Dendritic cell treated with granulocyte-macrophage colony-stimulating factor and Interleukin-4, amounts not matched to agents 40 ng/mL and 50 ng/mL, for 4 days (primary cell): ENCODE measurements at regions not wholly inside any gene's neighbourhood (a gene's known extent, or its start where the extent isn't known, plus 50 kb on each side); places are given as distances from the start of the nearest gene placed in this dataset.

ENCODE experiments used
- H3K27ac Mint-ChIP-seq: one replicate; pipeline ENCODE4 v1.8.0; 2022; ENCODE audit warnings: mild to moderate bottlenecking, mixed read lengths
- H3K27me3 Mint-ChIP-seq: one replicate; pipeline ENCODE4 v1.8.0; 2022; ENCODE audit warnings: mild to moderate bottlenecking, mixed read lengths
- H3K36me3 Mint-ChIP-seq: one replicate; pipeline ENCODE4 v1.8.0; 2022; ENCODE audit warnings: low read depth, mixed read lengths
- H3K4me1 Mint-ChIP-seq: one replicate; pipeline ENCODE4 v1.8.0; 2022; ENCODE audit warnings: low read depth, mixed read lengths
- H3K4me3 Mint-ChIP-seq: one replicate; pipeline ENCODE4 v1.8.0; 2022; ENCODE audit warnings: mild to moderate bottlenecking, moderate library complexity, mixed read lengths
- H3K9me3 Mint-ChIP-seq: one replicate; pipeline ENCODE4 v1.8.0; 2022; ENCODE audit warnings: mixed read lengths
- intact Hi-C: fragments of 100-400 bp; cut with micrococcal nuclease; formaldehyde crosslinking; loops from one replicate; pipeline ENCODE4 v1.15.0; 2022

DNA sequence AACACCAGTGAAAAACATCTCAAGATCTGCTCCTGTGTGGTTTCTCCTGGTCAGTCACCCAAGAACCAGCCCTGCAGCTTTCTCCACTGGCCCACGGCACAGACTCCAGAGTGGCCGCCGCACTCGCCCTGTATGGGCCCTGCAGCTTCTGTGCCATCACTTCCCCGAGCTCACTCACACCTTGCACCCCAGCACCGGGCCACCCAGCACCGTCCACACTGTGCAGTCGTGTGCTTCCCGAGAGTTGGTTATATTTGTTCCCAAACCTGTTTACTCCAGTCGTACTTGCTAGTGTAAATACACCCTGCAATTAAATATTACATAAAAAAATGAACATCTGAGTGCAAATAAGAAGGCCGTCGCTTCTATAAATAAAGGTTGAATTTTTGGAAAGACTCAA, 341.7 kb downstream of the CDH26 start:
- no peak overlapping the region for H3K27ac Mint-ChIP-seq
- no peaks in the 10 kb centered on the region for H3K27me3 Mint-ChIP-seq
- H3K4me3 Mint-ChIP-seq: no peak overlapping the region
- H3K4me1 Mint-ChIP-seq: no peaks in the 10 kb centered on the region
- no peaks in the 10 kb centered on the region for H3K36me3 Mint-ChIP-seq
- intact Hi-C loops: no loop called here
- no peaks in the 10 kb centered on the region for H3K9me3 Mint-ChIP-seq

DNA sequence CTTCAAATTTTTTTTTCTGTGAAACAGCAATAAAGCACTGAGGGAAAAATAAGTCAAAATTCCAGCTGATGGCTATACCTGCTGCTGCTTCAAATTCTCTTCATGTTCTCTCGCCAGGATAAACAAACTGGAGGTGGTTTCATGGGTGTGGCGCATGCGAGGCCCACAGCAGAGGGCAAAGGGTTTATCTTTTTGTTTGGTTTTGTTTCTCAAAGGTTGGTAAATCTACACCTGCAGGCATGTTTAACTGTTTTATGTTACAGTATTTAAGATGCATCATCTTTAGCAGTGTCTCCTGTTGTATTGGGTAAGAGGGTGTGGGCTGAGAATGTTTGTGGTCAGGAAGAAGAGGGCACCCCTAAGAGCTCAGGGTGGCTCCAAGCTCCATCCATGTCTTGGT, 342.2 kb downstream of the CDH26 start:
- no peaks in the 10 kb centered on the region for H3K4me1 Mint-ChIP-seq
- intact Hi-C loops: no loop called here
- no peak overlapping the region for H3K27ac Mint-ChIP-seq
- H3K27me3 Mint-ChIP-seq: no peaks in the 10 kb centered on the region
- H3K9me3 Mint-ChIP-seq: no peaks in the 10 kb centered on the region
- H3K36me3 Mint-ChIP-seq: no peaks in the 10 kb centered on the region
- H3K4me3 Mint-ChIP-seq: no peak overlapping the region

DNA sequence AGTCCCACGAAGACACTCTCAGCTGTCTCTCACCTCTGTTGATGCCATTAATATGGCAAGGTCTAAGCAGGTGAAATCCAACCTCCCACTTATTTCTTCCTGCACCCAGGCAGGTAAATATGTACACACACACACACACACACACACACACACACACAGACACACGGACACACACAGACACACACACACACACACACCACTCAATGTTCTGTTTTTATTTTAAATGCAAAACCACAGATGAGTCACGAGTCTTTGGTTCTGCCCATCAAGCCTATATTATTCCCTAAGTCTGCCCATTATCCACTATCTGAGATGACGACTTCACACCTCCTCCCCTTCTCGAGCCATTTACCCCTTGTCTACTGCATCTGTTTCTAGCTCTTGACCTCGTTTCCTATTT, 344.7 kb downstream of the CDH26 start:
- Mint-ChIP-seq H3K9me3 (no peaks in the 10 kb centered on the region), H3K4me1 (no peaks in the 10 kb centered on the region), H3K36me3 (no peaks in the 10 kb centered on the region), H3K27ac (no peak overlapping the region), H3K4me3 (no peak overlapping the region), H3K27me3 (no peaks in the 10 kb centered on the region)
- intact Hi-C loops: no loop called here

DNA sequence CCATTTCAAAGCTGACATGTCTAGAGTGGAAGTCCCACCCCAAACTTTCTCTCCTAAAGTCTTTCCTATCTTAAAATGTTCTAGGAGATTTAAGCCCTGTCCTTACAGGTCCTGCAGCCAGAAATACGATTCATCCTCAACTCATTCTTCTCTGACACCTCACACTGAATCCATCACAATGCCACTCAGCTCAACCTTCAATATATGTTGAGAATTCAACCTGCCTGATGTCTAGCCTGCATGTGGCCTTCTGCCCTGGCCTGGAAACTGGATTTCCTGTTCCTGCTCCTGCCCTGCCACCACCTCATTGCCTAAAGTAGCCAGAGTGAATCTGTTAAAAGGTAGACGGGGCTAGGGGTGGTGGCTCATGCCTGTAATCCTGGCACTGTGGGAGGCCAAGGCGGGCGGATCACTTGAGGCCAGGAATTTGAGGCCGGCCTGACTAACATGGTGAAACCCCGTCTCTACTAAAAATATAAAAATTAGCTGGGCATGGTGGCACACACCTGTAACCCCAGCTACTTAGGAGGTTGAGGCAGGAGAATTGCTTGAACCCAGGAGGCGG, 345.9 kb downstream of the CDH26 start:
- Mint-ChIP-seq H3K36me3 (no peaks in the 10 kb centered on the region), H3K27ac (no peak overlapping the region), H3K27me3 (no peaks in the 10 kb centered on the region), H3K4me1 (no peaks in the 10 kb centered on the region), H3K9me3 (no peaks in the 10 kb centered on the region), H3K4me3 (no peak overlapping the region)
- intact Hi-C loops: no loop called here

DNA sequence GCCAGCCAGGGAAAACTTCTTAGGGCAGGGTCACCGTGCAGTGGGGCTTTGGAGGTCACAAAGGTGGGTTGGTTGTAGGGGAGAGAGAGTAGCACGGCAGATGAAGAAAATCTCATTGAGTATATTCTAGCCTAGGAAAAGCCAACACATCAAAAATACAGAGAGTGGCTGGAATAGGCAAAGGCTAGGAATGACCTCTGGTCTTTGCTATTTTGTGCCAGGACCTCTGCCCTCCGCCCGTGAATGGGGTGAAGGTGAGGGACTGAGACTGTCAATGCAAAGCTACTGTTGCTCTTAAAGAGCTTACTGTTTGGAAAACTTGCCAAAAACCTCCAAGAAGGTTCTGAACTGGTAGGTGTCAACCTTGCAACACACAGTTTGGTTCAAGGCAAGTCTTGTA, 346.7 kb downstream of the CDH26 start:
- Mint-ChIP-seq H3K9me3 (no peaks in the 10 kb centered on the region), H3K4me3 (no peak overlapping the region), H3K27me3 (no peaks in the 10 kb centered on the region), H3K4me1 (no peaks in the 10 kb centered on the region), H3K27ac (no peak overlapping the region), H3K36me3 (no peaks in the 10 kb centered on the region)
- intact Hi-C loops: no loop called here

DNA sequence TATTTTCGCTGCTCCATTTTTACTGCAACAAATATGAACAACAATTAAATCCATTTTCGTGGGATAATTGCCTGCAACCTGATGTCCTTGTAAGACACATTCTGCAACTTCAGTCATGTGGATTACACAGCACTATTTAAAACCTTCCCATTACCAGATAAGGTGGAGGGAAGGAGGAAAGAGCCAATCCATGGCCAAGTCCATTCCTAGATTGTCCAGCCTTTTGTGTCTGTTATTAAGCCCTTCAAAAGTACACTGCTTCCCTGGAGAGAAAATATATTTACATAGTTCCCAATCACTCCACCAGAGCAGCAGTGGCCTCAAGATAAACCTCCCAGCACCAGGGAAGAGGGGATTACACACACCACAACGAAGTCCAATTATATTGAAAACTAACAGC, 347.9 kb downstream of the CDH26 start:
- no peaks in the 10 kb centered on the region for H3K36me3 Mint-ChIP-seq
- no peaks in the 10 kb centered on the region for H3K9me3 Mint-ChIP-seq
- no peaks in the 10 kb centered on the region for H3K27me3 Mint-ChIP-seq
- H3K27ac Mint-ChIP-seq: no peak overlapping the region
- H3K4me1 Mint-ChIP-seq: no peaks in the 10 kb centered on the region
- intact Hi-C loops: no loop called here
- H3K4me3 Mint-ChIP-seq: no peak overlapping the region

DNA sequence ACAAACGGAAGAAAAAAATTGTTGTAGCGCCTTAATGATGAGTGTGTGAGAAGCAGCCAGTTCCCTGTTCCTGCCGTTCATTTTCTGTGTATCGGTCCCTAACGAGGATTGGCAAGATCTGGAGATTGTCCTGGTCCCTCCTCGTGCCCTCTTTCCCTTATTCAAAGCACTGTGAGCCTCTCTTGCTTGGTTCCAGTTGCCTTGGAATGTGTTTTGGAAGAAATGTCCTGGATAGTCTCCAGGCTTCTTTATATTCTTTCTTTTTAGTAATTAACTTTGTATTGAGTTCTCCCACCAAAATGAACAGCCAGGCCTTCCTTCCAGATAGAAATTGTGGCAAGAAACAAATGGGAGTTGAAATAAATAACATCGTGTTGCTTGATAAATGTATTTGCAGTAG, 348.3 kb downstream of the CDH26 start:
- H3K27ac Mint-ChIP-seq: no peak overlapping the region
- H3K4me3 Mint-ChIP-seq: no peak overlapping the region
- no peaks in the 10 kb centered on the region for H3K4me1 Mint-ChIP-seq
- no peaks in the 10 kb centered on the region for H3K27me3 Mint-ChIP-seq
- no peaks in the 10 kb centered on the region for H3K36me3 Mint-ChIP-seq
- H3K9me3 Mint-ChIP-seq: no peaks in the 10 kb centered on the region
- intact Hi-C loops: no loop called here

DNA sequence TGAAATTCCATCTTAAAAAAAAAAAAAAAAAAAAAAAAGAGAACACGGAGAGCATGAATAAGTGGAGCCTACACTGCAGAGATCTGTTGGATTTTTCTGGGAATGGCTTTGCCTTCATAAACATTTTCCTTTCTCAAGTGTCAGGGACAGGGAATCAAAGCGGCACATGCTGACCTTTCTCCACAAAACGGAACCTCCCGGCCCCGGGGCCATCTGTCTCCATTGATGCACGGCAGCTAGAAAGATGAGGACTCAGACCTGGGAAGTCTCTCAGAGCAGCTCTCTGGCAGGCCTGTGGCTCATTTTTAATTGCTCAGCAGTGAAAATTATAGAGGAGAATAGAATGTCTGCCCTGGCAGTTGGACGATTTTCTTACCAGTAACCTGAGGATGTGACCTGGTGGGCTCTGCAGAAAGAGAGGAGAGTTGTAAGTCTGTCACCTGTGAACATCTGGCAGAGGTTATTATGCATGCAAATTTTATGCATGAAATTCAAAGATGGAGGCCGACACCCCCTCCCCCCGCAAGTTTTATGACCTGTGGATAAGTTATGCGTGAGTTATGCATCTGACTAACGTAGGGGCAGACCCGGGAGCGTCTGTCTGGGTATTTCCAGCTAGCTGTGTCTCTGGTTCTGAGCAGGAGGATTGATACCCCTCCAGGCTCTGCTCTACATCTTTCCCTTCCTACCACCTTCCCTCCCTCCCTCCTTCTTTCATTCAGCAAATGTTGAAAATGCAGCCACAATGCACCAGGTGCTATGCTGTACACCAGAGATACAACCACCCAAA, 352.5 kb downstream of the CDH26 start:
- H3K4me3 Mint-ChIP-seq: no peak overlapping the region

DNA sequence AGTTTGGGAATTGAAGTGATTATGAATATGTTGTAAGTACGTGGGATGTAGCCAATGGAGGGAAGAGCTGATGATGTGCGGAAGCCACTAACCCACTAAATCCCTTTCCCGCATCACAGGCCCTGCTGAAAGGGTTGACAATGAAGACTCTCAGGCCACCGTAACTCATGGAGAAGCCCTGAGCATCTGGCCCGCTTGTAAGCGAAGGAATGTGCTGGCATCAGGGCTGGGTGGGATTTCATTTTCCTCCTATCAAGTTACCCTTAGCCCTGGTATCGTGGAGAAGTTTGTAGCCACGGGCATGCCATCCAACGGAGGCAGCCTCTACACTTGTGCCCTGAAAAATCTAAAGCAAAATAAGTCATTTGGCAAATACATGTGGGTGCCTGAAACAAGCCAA, 355.0 kb downstream of the CDH26 start:
- H3K9me3 Mint-ChIP-seq: no peaks in the 10 kb centered on the region
- H3K4me3 Mint-ChIP-seq: no peak overlapping the region
- no peak overlapping the region for H3K27ac Mint-ChIP-seq
- no peaks in the 10 kb centered on the region for H3K27me3 Mint-ChIP-seq
- no peaks in the 10 kb centered on the region for H3K4me1 Mint-ChIP-seq
- no peaks in the 10 kb centered on the region for H3K36me3 Mint-ChIP-seq
- intact Hi-C loops: no loop called here

More for the DNA sequence above, 352.5 kb downstream of the CDH26 start:
- no peaks in the 10 kb centered on the region for H3K27me3 Mint-ChIP-seq
- intact Hi-C loops: no loop called here
- H3K36me3 Mint-ChIP-seq: no peaks in the 10 kb centered on the region
- H3K27ac Mint-ChIP-seq: no peak overlapping the region
- no peaks in the 10 kb centered on the region for H3K4me1 Mint-ChIP-seq
- no peaks in the 10 kb centered on the region for H3K9me3 Mint-ChIP-seq

DNA sequence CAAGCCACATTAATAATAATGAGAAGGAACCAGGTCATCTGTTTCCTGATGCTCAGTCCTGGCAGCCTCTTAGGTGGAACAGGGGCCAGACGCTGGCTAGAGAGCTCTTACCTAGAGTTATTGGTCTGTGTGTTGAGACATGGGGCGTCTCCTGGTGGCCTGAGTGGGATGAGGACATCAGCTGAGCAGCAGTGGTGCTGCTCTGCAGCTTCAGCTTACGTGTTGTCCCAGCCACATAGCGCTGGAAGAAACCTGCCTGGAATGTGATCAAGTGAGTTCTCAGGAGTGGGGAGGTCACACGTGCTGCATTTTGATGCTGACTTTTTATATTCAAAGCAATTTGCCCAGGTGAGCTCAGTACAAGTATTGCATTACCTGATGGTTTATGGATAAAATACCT, 355.4 kb downstream of the CDH26 start:
- H3K27ac Mint-ChIP-seq: no peak overlapping the region
- no peaks in the 10 kb centered on the region for H3K27me3 Mint-ChIP-seq
- H3K9me3 Mint-ChIP-seq: no peaks in the 10 kb centered on the region
- H3K4me3 Mint-ChIP-seq: no peak overlapping the region
- no peaks in the 10 kb centered on the region for H3K36me3 Mint-ChIP-seq
- no peaks in the 10 kb centered on the region for H3K4me1 Mint-ChIP-seq
- intact Hi-C loops: no loop called here

DNA sequence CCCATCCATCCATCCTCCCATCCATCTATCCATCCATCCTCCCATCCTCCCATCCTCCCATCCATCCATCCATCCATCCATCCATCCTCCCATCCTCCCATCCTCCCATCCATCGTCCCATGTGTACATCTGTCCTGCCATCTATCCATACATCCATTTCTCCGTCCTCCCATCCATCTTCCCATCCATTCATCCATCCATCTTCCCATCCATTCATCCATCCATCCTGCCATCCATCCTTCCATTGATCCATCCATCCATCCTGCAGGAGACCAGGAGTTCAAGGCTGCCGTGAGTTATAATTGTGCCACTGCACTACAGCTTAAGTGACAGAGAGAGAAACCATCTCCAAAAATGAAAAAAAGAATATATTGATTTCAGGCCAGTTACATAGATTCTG, 356.5 kb downstream of the CDH26 start:
- Mint-ChIP-seq H3K4me3 (no peak overlapping the region), H3K9me3 (no peaks in the 10 kb centered on the region), H3K4me1 (no peaks in the 10 kb centered on the region), H3K27ac (no peak overlapping the region), H3K27me3 (no peaks in the 10 kb centered on the region), H3K36me3 (no peaks in the 10 kb centered on the region)
- intact Hi-C loops: no loop called here

DNA sequence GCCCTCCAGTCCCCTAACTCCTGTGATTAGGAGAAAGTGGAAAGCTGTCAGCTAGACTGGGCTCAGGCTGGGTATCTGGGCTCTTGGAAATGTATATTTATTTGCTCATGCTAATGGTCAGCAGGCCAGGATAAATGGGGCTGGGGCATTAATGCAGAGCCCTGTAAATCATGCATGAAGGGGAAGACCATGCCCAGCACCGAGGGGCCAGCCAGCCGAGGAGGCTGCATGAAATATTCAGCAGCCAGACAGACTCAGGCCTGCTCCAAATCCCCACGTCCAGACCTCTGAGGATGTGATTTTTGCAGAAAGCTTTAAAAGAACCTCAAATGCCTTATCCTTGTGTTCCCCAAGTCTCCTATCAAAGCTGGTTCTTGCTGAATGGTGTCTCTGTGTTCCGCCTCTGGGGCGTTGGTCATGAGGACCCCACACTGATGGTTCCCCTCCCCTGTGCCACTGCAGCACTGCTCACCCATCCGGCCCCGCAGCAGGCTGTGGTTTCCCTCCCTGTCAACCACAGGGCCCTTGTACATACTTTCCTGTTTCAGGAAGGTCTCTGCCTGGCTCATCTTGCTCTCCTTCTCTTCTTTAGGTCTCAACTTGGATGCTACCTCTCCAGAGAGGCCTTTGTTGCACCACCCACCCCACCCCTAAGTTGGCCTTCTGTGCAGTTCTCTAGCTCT, 358.4 kb downstream of the CDH26 start:
- H3K27me3 Mint-ChIP-seq: no peaks in the 10 kb centered on the region
- H3K4me1 Mint-ChIP-seq: no peaks in the 10 kb centered on the region
- intact Hi-C loops: no loop called here
- H3K36me3 Mint-ChIP-seq: no peaks in the 10 kb centered on the region
- H3K27ac Mint-ChIP-seq: no peak overlapping the region
- no peaks in the 10 kb centered on the region for H3K9me3 Mint-ChIP-seq
- H3K4me3 Mint-ChIP-seq: no peak overlapping the region

DNA sequence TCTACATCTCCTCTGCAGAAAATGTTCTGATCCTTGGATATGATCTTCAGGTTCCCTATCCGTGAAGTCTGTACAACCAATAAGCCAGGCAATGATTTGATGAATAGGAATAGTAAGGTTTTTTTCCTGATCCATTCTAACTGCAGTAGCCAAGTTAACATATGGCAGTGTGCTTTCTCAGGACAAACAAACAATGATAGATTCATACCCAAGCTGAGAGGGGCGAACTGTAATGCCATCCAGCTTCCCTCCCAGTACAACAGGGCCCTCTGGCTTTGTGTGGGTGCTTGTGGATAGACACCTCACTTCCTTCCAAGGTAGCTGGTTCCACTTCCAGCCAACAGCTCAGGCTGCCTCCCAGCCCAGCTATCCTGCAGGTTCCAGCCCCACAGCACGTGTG, 359.2 kb downstream of the CDH26 start:
- H3K36me3 Mint-ChIP-seq: no peaks in the 10 kb centered on the region
- intact Hi-C loops: no loop called here
- H3K9me3 Mint-ChIP-seq: no peaks in the 10 kb centered on the region
- no peak overlapping the region for H3K4me3 Mint-ChIP-seq
- H3K4me1 Mint-ChIP-seq: no peaks in the 10 kb centered on the region
- H3K27ac Mint-ChIP-seq: no peak overlapping the region
- no peaks in the 10 kb centered on the region for H3K27me3 Mint-ChIP-seq

DNA sequence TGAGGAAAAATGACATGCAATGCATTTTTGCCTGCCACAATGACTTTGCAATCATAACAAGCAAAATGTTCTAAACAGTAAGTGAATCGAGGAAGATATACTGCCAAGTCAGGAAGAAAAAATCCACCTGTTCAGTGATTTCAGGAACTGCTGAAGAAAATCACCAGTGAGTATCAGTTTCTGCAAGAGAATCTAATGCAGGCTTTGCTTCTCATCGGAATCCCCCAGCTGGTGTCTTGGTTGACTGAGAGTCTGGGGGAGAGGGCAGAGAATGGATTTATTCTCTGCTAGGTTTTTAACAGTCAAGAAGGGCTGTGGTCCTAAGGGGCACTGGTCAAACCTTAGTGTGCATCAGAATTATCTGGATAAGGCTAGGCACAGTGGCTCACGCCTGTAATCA, 363.4 kb downstream of the CDH26 start:
- no peaks in the 10 kb centered on the region for H3K36me3 Mint-ChIP-seq
- no peak overlapping the region for H3K27ac Mint-ChIP-seq
- H3K4me1 Mint-ChIP-seq: no peaks in the 10 kb centered on the region
- no peak overlapping the region for H3K4me3 Mint-ChIP-seq
- H3K27me3 Mint-ChIP-seq: no peaks in the 10 kb centered on the region
- intact Hi-C loops: no loop called here
- H3K9me3 Mint-ChIP-seq: no peaks in the 10 kb centered on the region
